ENCODE measurements at regions not wholly inside any gene's neighbourhood (a gene's known extent, or its start where the extent isn't known, plus 50 kb on each side); places are given as distances from the start of the nearest gene placed in this dataset.

- H3K4me3 ChIP-seq (ENCODE audit: low read depth, low read length) = no peak overlapping the region
- no peak for DNase-seq (ENCODE audit: low read depth)
- TF ChIP-seq CTCF (conservative IDR thresholded peaks at IDR 0.05; ENCODE audit: low read depth, low read length) = no peak
Observed at GRCh38 chr2:5329763-5330162, 362.4 kb upstream of the SOX11 start.

GRCh38 chr2:5330961-5331360, 361.2 kb upstream of the SOX11 start:
- no peak for DNase-seq (ENCODE audit: low read depth)
- no peak overlapping the region for H3K4me3 ChIP-seq (ENCODE audit: low read depth, low read length)
- TF ChIP-seq CTCF (conservative IDR thresholded peaks at IDR 0.05; ENCODE audit: low read depth, low read length) = no peak

GRCh38 chr2:5332925-5333324, 359.3 kb upstream of the SOX11 start:
- TF ChIP-seq CTCF (conservative IDR thresholded peaks at IDR 0.05; ENCODE audit: low read depth, low read length) = no peak
- no peak overlapping the region for H3K4me3 ChIP-seq (ENCODE audit: low read depth, low read length)
- no peak for DNase-seq (ENCODE audit: low read depth)

- H3K4me3 ChIP-seq (ENCODE audit: low read depth, low read length) = no peak overlapping the region
- no peak for TF ChIP-seq CTCF (conservative IDR thresholded peaks at IDR 0.05; ENCODE audit: low read depth, low read length)
- DNase-seq (ENCODE audit: low read depth) = no peak
Observed at GRCh38 chr2:5339473-5339872, 352.7 kb upstream of the SOX11 start.

- no peak for DNase-seq (ENCODE audit: low read depth)
- TF ChIP-seq CTCF (conservative IDR thresholded peaks at IDR 0.05; ENCODE audit: low read depth, low read length) = no peak
Observed at GRCh38 chr2:5343785-5344335, 348.3 kb upstream of the SOX11 start.

GRCh38 chr2:5352286-5352685, 339.9 kb upstream of the SOX11 start:
- H3K4me3 ChIP-seq (ENCODE audit: low read depth, low read length) = no peak overlapping the region
- TF ChIP-seq CTCF (conservative IDR thresholded peaks at IDR 0.05; ENCODE audit: low read depth, low read length) = no peak
- no peak for DNase-seq (ENCODE audit: low read depth)

More at GRCh38 chr2:5343785-5344335, 348.3 kb upstream of the SOX11 start:
- H3K4me3 ChIP-seq (ENCODE audit: low read depth, low read length) = no peak overlapping the region

DNA sequence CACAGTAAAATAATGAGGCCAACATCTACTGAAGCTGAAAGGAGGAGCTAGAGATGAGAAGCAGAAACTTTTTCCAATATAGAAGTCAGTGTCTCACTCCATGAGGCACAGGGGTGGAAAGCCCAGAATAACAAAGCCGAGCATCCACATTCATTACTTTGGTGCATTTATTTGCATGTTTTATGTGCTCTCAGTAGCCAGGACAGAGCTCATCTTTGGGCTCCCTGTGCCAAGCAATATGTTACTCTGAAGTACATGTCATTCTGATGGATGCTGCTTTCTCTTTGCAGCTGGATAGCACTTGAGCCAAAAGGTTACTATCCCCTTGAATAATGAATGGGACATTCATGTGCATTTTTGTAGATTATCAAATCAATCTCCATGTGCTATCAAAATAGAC, 338.6 kb upstream of the SOX11 start:
- no peak for TF ChIP-seq CTCF (conservative IDR thresholded peaks at IDR 0.05; ENCODE audit: low read depth, low read length)
- no peak for DNase-seq (ENCODE audit: low read depth)
- H3K4me3 ChIP-seq (ENCODE audit: low read depth, low read length) = no peak overlapping the region

Data from choroid plexus epithelial cell (primary cell).